GM13976 (cell line): ENCODE measurements at regions not wholly inside any gene's neighbourhood (a gene's known extent, or its start where the extent isn't known, plus 50 kb on each side); places are given as distances from the start of the nearest gene placed in this dataset.
A peak's percentile ranks its signal among the peaks of the same experiment; 100 is the strongest.

Experiments used
- DNase-seq: peaks from one replicate; pipeline ENCODE4 v3.0.0; 2012; ENCODE audit warnings: low spot score
- in situ Hi-C: fragments of 300-500 bp; cut with MboI; formaldehyde crosslinking; loops from one replicate; pipeline ENCODE4 v1.12.0; 2022; ENCODE audit warnings: low sequenced_read_pairs, mixed read lengths, inconsistent platforms; ENCODE audit not compliant: unreplicated experiment
- TF ChIP-seq, protein P1 (sequence below): IDR thresholded peaks from 2 replicates; pipeline ENCODE4 v1.5.1; 2012; ENCODE audit warnings: borderline replicate concordance, mild to moderate bottlenecking; ENCODE audit not compliant: insufficient read depth; ENCODE audit errors: extremely low read depth, missing control alignments, control extremely low read depth

- in situ Hi-C loops = loop anchor here (25.0 kb wide), 1 partner anchor 1571 kb away; no protein-coding TSS in a partner anchor
- no peak for DNase-seq
- TF ChIP-seq, protein P1, sequence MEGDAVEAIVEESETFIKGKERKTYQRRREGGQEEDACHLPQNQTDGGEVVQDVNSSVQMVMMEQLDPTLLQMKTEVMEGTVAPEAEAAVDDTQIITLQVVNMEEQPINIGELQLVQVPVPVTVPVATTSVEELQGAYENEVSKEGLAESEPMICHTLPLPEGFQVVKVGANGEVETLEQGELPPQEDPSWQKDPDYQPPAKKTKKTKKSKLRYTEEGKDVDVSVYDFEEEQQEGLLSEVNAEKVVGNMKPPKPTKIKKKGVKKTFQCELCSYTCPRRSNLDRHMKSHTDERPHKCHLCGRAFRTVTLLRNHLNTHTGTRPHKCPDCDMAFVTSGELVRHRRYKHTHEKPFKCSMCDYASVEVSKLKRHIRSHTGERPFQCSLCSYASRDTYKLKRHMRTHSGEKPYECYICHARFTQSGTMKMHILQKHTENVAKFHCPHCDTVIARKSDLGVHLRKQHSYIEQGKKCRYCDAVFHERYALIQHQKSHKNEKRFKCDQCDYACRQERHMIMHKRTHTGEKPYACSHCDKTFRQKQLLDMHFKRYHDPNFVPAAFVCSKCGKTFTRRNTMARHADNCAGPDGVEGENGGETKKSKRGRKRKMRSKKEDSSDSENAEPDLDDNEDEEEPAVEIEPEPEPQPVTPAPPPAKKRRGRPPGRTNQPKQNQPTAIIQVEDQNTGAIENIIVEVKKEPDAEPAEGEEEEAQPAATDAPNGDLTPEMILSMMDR = no peak
Measured at GRCh38 chr18:70432804-70433400, 144.1 kb downstream of the SOCS6 start.

GRCh38 chr18:70431203-70431624 lies 142.4 kb downstream of the SOCS6 start:
- in situ Hi-C loops = loop anchor here (25.0 kb wide), 1 partner anchor 1569 kb away; no protein-coding TSS in a partner anchor
- DNase-seq = no peak
- TF ChIP-seq, protein P1 = no peak

DNA sequence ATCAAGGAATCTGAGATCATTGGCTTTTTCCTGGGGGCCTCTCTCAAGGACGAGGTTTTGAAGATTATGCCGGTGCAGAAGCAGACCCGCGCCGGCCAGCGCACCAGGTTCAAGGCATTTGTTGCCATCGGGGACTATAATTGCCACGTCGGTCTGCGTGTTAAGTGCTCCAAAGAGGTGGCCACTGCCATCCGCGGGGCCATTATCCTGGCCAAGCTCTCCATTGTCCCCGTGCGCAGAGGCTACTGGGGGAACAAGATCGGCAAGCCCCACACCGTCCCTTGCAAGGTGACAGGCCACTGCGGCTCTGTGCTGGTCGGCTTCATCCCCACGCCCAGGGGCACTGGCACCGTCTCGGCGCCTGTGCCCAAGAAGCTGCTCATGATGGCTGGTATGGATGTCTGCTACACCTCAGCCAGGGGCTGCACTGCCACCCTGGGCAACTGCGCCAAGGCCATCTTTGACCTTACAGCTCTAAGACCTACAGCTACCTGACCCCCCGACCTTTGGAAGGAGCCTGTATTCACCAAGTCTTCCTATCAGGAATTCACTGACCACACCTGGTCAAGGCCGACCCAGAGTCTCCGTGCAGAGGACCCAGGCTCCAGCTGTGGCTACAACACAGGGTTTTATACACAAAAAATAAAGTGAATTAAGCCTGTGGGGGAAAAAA lies 141.8 kb downstream of the SOCS6 start:
- in situ Hi-C loops = loop anchor here (25.0 kb wide), 1 partner anchor 1568 kb away; no protein-coding TSS in a partner anchor
- TF ChIP-seq, protein P1 = no peak
- no peak for DNase-seq

DNA sequence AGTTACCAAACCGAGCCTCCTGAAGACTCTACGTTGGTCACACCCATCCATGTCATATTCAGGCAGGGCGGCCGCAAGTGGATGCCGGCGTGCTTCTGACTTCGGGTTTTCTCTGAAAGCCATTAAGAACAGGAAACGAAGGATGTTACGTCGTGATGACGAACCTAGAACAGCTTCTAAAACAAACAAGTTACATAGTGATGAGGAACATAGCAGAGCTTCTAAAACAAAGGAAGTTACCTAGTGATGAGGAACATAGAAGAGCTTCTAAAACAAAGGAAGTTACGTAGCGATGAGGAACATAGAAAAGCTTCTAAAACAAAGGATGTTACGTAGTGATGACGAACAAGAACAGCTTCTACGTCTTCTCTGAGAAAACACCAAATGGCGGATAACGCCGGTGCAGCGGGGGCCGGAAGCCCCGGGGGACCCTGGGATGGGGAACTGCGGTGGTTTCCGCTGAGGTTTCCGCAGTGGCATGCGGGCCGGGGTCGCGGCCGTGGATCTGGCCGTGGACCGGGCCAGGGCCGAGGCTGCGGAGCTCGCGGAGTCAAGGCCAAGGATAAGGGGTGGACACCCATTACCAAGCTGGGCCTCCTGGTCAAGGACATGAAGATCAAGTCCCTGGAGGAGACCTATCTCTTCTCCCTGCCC lies 141.1 kb downstream of the SOCS6 start:
- in situ Hi-C loops = loop anchor here (25.0 kb wide), 1 partner anchor 1568 kb away; no protein-coding TSS in a partner anchor
- no peak for DNase-seq

DNA sequence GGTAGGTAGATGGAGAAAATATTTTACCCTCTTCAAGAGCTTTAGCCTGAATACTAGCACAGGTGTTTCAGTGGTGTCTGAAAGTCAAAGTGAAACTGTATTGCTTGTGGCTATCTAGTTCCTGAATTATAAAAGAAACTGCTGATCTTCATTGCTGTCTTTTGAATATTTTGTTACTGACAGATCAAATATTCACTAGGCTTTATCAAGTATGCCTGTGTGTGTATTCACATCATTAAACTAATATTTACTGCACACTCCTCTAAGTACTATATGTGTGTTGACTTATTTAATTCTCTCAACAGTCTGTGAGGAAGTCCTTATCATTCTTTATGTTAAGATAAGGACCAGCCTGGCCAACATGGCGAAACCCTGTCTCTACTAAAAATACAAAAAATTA lies 139.6 kb downstream of the SOCS6 start:
- in situ Hi-C loops = loop anchor here (25.0 kb wide), 1 partner anchor 1566 kb away; no protein-coding TSS in a partner anchor
- TF ChIP-seq, protein P1 = no peak

More for the DNA sequence above, 141.1 kb downstream of the SOCS6 start:
- TF ChIP-seq, protein P1 = no peak

GRCh38 chr18:70426818-70427217 lies 138.0 kb downstream of the SOCS6 start:
- in situ Hi-C loops = loop anchor here (25.0 kb wide), 1 partner anchor 1565 kb away; no protein-coding TSS in a partner anchor
- DNase-seq = no peak
- TF ChIP-seq, protein P1 = no peak

More for the DNA sequence above, 139.6 kb downstream of the SOCS6 start:
- peak; percentile 59 for DNase-seq
